Effector CD8-positive, alpha-beta T cell (primary cell): ENCODE measurements at regions not wholly inside any gene's neighbourhood (a gene's known extent, or its start where the extent isn't known, plus 50 kb on each side); places are given as distances from the start of the nearest gene placed in this dataset.

ENCODE experiments used
- DNase-seq: peaks from one replicate; lab custom pipeline; 2025; lab: John Stamatoyannopoulos, UW

DNA sequence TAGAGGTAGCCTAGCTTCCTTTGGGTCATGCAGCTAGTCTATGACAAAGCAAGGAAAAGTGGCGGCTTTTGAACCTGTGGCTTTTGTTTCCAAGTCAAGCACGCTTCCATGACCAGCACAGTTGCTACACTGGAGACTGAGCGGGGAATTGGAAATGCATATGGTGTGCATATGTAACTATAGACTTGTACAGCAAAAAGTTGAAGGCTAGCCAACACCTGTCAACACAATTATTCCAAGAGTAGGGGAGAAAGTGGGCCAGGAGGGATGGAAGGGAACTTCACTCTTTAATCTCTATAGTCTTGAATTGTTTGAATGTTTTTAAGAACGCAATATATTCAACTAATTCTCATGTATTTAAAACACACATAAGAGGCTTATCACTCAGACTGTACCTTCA is 218.5 kb upstream of the CADM1 start:
- DNase-seq = no peak

GRCh38 chr11:115721296-115721995 is 217.2 kb upstream of the CADM1 start:
- no peak for DNase-seq

DNA sequence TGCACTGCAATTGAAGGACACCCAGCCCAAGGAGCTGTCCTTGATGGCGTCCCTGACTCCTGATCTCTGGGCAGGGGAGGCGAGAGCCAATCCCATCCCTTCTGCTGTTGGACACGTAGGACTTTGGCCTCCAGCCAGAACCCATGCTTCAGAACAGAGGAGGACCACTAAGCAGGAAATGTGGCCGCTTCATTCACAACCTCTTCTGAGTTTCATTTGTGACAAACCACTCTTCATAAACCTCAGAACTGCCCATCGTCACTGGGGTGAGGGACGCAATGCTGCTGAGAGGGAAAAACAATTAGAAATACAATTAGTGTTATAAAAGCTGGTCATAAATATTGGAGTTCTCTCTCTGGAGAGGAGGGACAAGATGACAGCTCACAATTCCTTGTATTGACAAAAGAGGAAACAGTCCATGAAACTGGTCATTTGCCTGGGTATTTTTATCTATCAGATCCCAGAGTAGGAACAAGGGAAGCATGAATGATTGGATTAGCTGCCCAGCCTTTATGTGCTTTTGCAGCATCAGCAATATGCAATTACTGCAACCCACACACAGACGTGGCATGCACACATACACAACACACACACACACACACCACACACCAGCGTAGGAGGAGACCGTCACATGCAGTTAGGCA is 216.5 kb upstream of the CADM1 start:
- DNase-seq = no peak

GRCh38 chr11:115718945-115719344 is 214.7 kb upstream of the CADM1 start:
- no peak for DNase-seq

- no peak for DNase-seq
Measured at GRCh38 chr11:115718106-115718505, 213.9 kb upstream of the CADM1 start.

GRCh38 chr11:115716601-115717529 is 212.7 kb upstream of the CADM1 start:
- no peak for DNase-seq

DNA sequence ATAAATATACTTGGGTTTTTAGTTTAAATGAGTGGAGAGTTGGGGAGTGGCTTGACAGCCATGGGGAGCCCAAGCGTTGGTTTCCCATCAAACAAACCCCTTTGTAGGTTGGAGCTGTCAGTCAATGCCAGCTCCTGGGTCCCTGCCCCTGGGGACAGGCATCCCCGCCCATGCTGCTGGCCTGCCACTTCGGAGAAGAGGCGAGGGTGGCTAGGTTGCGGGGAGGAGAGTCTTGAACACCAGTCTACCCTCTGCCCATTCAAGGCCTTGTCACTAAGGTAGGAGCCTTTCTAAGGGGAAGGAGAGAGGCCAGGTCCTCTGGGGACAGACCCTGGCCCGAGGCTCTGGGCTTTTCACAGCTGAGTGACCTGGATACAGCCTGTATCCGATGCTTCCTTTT is 211.9 kb upstream of the CADM1 start:
- DNase-seq = no peak

- no peak for DNase-seq
Measured at GRCh38 chr11:115715251-115715770, 211.1 kb upstream of the CADM1 start.

DNA sequence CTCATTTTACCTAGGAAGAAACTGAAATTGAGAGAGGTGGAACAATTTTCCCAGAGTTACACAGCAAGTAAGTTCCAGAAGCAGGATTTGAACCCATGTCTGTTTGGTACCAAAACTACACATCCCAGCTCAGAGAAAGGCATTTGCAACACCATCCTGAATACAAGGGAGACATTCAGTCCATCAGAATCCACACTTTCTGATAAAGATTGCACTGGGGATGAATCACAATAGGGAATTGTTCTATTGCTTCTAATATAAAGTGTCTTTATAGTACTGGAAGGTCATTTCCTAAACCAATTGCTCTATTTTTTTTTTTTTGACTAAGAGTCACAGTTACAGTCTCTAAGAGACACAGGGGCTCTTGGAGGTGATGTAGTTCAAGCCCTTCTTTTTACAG is 208.1 kb upstream of the CADM1 start:
- DNase-seq = no peak

GRCh38 chr11:115710980-115711379 is 206.8 kb upstream of the CADM1 start:
- no peak for DNase-seq

DNA sequence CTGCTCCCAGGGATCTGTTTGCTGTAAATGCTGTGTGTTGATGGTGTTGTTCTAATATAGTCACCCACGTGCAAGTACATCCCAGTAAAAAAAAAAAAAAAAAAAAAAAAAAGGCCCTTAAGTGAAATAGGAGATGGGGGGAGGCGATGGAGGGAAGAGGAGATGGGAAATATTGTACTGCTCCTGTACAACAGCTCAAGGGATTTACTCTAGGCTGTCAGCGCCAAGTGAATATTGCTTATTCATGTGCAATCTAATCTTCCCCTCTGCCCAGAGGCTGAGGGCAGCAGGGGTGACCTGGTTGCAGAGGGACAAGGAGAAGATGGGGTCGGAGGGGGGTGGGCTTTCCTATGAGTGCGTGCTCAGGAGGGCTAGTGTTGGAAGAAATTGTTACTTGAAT is 206.2 kb upstream of the CADM1 start:
- DNase-seq = no peak

DNA sequence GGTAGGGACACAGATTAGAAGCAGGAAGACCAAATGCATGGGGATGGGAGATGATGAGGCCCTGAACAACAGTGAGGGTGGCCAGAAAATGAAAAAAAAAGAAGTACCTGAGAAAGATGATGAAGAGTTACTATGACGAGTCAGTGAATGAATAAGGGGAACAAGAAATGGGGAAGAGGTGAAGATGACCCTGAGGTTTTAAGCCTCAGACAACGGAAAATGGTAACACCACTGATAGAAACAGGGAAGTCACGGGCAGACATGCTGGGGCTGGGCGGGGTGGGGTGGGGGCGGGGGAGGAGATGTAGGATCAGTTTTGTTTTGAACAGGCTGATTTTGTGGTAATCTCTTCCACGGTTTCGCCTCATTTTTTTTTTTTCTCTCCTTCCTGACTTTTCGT is 205.1 kb upstream of the CADM1 start:
- no peak for DNase-seq

- DNase-seq = no peak
Measured at GRCh38 chr11:115707180-115707905, 203.1 kb upstream of the CADM1 start.

- DNase-seq = no peak
Measured at GRCh38 chr11:115706626-115707135, 202.5 kb upstream of the CADM1 start.

- DNase-seq = no peak
Measured at GRCh38 chr11:115705200-115705599, 201.0 kb upstream of the CADM1 start.

- DNase-seq = no peak
Measured at GRCh38 chr11:115700981-115701875, 197.0 kb upstream of the CADM1 start.

GRCh38 chr11:115700496-115700895 is 196.3 kb upstream of the CADM1 start:
- no peak for DNase-seq

- no peak for DNase-seq
Measured at GRCh38 chr11:115699733-115700132, 195.5 kb upstream of the CADM1 start.

DNA sequence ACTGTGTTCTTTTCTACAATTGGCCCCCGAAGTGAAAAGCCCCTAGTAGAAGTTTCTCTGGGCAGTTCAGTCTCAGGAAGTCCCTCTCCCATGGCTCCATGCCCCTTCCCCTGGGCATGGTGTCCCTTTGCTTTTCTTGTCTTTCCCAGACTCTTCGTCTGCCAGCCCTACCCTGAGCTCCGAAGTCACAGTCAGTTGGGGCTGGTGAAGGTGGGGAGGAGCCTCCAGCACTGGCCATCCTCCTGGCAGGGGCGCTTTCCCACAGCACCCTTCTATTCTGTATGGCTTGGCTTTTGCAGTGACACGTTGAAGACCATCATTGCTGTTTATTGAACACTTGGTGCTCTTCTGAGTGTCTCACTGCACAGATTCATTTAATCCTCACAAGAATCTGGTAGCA is 195.1 kb upstream of the CADM1 start:
- DNase-seq = no peak

DNA sequence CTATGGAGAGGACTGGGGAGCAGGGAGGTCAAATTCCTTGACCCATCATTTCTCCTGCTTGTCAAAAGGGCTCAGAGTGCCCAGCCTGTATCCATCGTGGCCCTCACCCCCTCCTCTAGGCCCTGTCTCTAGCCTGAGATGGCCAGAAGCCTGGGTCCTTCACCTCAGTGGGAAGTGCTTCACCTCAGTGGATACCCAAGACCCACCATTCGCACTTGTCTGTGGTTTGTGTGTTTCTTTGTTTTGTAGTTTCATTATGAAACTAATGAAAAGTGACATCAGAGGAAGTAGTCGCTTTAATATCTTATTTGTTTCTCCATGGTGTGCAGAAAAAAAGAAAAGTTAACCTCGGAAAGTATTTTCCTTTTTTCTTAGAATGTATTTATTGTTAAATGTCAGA is 194.0 kb upstream of the CADM1 start:
- no peak for DNase-seq

DNA sequence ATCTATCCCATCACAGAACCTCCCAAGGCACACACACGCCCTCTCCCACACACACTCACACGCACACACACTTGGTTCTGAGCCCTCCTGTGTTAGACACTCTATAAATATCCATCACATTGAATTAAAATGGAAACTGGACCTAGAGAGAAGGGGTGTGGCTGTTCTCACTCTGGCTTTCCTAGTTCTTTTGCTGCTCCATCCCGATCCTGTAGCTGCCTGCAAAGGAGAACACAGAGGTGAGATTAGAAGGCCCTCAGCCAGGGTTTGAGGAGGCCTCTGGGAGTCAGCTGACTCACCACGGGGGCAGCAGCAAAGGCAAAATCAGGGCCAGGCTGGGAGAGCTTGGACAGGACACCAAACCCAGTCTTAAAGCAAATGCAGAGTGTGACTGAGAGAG is 192.3 kb upstream of the CADM1 start:
- no peak for DNase-seq
